Progenitor cell of endocrine pancreas (in vitro differentiated cells): ENCODE measurements at regions not wholly inside any gene's neighbourhood (a gene's known extent, or its start where the extent isn't known, plus 50 kb on each side); places are given as distances from the start of the nearest gene placed in this dataset.

ENCODE experiments used
- DNase-seq: peaks from one replicate; pipeline ENCODE4 v3.0.0; 2021; ENCODE audit warnings: low spot score; ENCODE audit not compliant: unreplicated experiment
- H3K27ac Mint-ChIP-seq: 2 replicates; pipeline ENCODE4 v1.8.0; 2021; ENCODE audit warnings: mild to moderate bottlenecking, moderate library complexity, mixed read lengths
- H3K27me3 Mint-ChIP-seq: 2 replicates; pipeline ENCODE4 v1.8.0; 2021; ENCODE audit warnings: mixed read lengths
- H3K36me3 Mint-ChIP-seq: 2 replicates; pipeline ENCODE4 v1.8.0; 2022; ENCODE audit warnings: mixed read lengths; ENCODE audit not compliant: insufficient read depth
- H3K4me1 Mint-ChIP-seq: 2 replicates; pipeline ENCODE4 v1.8.0; 2021; ENCODE audit warnings: low read depth, mixed read lengths
- H3K4me3 Mint-ChIP-seq: 2 replicates; pipeline ENCODE4 v1.8.0; 2021; ENCODE audit warnings: low read depth, mild to moderate bottlenecking, moderate library complexity, mixed read lengths
- H3K9me3 Mint-ChIP-seq: 2 replicates; pipeline ENCODE4 v1.8.0; 2021; ENCODE audit warnings: low read depth, mixed read lengths
- TF ChIP-seq, protein P1 (sequence below): fragments of 200-600 bp; sonication (generic); IDR thresholded peaks from one replicate; pipeline ENCODE4 v1.5.0; 2021; ENCODE audit warnings: antibody characterized with exemption, mild to moderate bottlenecking; ENCODE audit not compliant: unreplicated experiment

DNA sequence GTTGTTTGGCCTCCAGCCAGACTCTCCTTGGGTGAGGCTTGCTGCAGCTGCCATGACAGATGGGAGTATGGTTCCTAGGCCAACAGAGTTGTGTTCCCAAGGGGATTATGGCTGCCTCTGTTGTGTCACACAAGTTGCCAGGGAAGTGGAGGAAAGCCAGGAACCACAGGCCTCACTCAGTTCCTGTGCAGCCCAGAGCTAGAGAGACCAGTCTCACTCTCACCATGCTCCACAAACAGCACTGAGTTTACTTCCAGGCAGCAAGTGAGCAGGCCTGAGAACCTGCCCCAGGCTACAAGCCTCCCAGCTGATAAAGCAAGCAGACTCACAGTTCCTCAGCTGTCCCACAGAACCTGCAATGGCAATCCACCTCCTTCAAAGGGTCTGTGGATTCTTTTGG lies 273.6 kb upstream of the TAS2R1 start:
- H3K36me3 Mint-ChIP-seq = no peaks in the 10 kb centered on the region
- TF ChIP-seq, protein P1, sequence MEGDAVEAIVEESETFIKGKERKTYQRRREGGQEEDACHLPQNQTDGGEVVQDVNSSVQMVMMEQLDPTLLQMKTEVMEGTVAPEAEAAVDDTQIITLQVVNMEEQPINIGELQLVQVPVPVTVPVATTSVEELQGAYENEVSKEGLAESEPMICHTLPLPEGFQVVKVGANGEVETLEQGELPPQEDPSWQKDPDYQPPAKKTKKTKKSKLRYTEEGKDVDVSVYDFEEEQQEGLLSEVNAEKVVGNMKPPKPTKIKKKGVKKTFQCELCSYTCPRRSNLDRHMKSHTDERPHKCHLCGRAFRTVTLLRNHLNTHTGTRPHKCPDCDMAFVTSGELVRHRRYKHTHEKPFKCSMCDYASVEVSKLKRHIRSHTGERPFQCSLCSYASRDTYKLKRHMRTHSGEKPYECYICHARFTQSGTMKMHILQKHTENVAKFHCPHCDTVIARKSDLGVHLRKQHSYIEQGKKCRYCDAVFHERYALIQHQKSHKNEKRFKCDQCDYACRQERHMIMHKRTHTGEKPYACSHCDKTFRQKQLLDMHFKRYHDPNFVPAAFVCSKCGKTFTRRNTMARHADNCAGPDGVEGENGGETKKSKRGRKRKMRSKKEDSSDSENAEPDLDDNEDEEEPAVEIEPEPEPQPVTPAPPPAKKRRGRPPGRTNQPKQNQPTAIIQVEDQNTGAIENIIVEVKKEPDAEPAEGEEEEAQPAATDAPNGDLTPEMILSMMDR = no peak
- no peak overlapping the region for H3K27ac Mint-ChIP-seq
- H3K27me3 Mint-ChIP-seq = no peaks in the 10 kb centered on the region
- no peak overlapping the region for H3K4me3 Mint-ChIP-seq
- DNase-seq = no peak
- no peaks in the 10 kb centered on the region for H3K9me3 Mint-ChIP-seq
- H3K4me1 Mint-ChIP-seq = no peaks in the 10 kb centered on the region

DNA sequence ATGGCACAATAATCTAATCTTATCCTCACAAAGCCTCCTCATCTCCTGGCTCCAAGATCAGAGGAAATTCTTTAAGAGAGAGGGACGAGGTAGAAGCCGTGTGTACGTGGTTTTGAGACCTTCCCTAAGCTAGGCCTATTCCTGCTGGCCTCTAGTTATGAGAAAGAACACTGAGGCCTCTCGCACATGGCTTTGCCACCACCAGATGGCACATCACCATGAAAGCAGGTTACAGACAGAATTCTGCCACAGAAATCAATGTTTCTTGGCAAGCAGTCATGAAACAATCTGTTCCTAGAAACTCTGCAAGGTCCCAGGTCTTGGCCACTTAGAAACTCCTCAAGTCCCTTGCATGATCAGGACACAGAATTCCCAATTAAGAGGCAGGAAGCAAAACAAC lies 268.2 kb upstream of the TAS2R1 start:
- TF ChIP-seq, protein P1 = peak; percentile 56
- no peak for DNase-seq
- Mint-ChIP-seq H3K4me1 (no peaks in the 10 kb centered on the region), H3K27ac (no peak overlapping the region), H3K27me3 (no peaks in the 10 kb centered on the region), H3K4me3 (no peak overlapping the region), H3K36me3 (no peaks in the 10 kb centered on the region), H3K9me3 (no peaks in the 10 kb centered on the region)

DNA sequence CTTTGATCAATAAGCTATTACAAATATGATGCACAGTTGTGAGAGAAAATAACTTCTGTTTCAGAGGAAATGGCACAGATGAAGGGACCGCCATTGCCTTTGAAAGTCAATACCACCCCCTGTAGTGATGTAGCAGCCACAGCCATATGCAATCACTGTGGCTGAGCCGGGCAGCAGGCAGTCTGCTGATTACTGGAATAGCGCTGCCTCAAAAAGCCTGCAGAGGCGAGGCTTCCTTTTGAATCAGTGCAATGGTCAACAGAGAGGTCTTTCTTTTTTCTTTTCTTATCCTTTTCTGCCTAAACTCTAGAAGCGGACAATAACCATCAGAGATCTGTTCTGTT lies 265.1 kb upstream of the TAS2R1 start:
- no peak overlapping the region for H3K27ac Mint-ChIP-seq
- H3K4me1 Mint-ChIP-seq = no peaks in the 10 kb centered on the region
- no peak overlapping the region for H3K4me3 Mint-ChIP-seq
- H3K9me3 Mint-ChIP-seq = no peaks in the 10 kb centered on the region
- H3K27me3 Mint-ChIP-seq = no peaks in the 10 kb centered on the region
- DNase-seq = no peak
- no peaks in the 10 kb centered on the region for H3K36me3 Mint-ChIP-seq
- TF ChIP-seq, protein P1 = no peak

DNA sequence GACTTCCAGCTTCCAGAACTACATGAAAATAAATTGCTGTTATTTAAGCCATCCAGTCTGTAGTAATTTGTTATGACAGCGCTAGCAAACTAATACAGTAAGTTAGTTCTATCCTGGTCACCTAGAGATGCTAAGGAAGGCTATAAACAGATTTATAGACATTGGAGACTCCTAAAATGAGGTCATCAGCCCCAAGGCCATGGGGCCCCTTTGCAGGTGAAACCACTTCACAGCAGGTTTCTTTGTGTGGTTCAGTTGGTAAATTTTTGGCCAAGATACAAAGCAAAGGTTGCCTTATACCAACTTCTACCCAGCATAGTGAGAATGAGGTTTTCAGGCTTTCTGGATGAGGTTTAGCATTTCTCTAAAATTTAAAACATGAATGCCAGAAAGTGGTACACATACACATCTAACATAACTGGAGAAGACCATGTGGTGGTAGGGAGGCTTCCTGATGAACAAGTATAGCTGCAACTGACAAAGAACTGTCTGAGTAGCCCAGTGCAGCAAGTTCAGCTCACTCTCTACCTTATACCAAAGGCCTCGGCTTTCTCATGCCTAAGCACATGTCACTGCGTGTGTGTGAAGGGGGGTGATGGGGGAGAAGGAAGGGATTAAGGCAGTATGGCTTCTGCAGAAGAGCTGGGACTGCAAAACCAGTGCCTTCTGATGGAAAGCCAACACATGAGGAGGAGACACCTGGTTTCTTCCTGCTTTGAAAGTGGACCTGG lies 264.6 kb upstream of the TAS2R1 start:
- H3K4me3 Mint-ChIP-seq = no peak overlapping the region
- no peaks in the 10 kb centered on the region for H3K4me1 Mint-ChIP-seq
- no peaks in the 10 kb centered on the region for H3K36me3 Mint-ChIP-seq
- TF ChIP-seq, protein P1 = no peak
- H3K9me3 Mint-ChIP-seq = no peaks in the 10 kb centered on the region
- H3K27me3 Mint-ChIP-seq = no peaks in the 10 kb centered on the region
- no peak for DNase-seq
- H3K27ac Mint-ChIP-seq = no peak overlapping the region

DNA sequence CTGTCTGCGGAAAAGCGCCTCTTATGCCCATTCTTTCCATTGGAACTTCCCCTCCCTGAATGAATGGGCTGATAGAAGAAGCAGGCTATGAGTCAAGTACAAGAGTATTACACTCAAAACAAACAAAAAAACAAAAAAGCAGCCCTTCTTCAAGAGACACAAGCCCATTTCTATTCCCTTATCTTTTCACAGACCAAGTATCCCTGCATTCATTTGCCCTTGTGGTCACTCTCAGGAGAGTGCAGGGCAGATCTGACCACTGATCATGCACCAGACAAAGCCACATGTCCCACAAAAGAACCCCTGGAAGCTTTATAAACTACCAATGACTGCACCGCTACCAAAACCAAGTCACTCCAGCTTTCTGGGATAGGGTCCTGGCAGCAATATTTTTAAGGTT lies 262.5 kb upstream of the TAS2R1 start:
- Mint-ChIP-seq H3K9me3 (no peaks in the 10 kb centered on the region), H3K36me3 (no peaks in the 10 kb centered on the region), H3K4me1 (no peaks in the 10 kb centered on the region), H3K27ac (peak overlapping the region; percentile 70), H3K4me3 (no peak overlapping the region), H3K27me3 (peaks cover 3% of the 10 kb centered on the region)
- TF ChIP-seq, protein P1 = no peak
- DNase-seq = no peak
